D341Med (cell line): ENCODE measurements at regions not wholly inside any gene's neighbourhood (a gene's known extent, or its start where the extent isn't known, plus 50 kb on each side); places are given as distances from the start of the nearest gene placed in this dataset.
"Not testable (repeated sequence)": the region's sequence is repeated elsewhere in the genome, so short reads cannot be mapped to it uniquely, and the experiment has no call there.

ENCODE experiments used
- DNase-seq: peaks from one replicate; pipeline ENCODE4 v3.0.0; 2012; ENCODE audit warnings: low spot score

GRCh38 chr13:88235441-88235840, 564.3 kb downstream of the SLITRK5 start:
- no peak for DNase-seq

DNA sequence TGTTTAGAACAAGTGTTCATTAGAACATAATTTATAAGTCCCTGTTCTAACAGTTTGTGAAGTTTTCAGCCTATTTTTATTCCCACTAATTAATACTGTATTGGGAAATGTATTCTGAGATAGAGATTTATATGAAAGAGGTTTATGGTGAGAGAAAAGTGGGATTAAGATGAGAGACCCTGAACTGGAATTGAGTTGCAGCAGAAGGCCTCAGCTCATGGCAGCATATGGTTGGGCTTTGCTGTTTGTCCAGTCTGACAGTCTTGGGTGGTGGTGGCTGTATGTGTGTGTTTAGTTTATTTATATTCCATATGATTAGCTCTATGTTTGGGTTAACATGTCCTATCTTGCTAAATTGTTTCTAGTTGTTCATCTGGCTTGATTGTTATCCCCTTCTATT, 575.1 kb downstream of the SLITRK5 start:
- no peak for DNase-seq

DNA sequence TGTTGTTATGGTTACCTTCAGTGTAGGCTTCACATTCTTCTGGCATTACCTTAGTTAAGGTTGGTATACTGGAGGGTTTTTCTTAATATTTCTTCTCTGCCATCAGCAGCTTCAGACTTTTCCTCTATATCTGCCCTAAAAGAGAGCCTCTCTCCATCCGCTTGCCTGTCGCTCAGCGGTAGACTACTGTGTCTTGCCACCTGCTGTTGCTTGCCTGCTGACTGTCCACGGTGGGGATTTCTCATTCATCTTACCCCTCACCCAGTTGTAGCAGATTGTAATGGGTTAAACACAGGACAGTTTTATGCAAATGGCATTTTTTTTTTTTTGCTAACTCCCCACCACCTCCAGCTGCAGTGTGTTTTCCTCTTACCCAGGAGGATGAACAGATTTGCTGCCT, 577.2 kb downstream of the SLITRK5 start:
- no peak for DNase-seq

DNA sequence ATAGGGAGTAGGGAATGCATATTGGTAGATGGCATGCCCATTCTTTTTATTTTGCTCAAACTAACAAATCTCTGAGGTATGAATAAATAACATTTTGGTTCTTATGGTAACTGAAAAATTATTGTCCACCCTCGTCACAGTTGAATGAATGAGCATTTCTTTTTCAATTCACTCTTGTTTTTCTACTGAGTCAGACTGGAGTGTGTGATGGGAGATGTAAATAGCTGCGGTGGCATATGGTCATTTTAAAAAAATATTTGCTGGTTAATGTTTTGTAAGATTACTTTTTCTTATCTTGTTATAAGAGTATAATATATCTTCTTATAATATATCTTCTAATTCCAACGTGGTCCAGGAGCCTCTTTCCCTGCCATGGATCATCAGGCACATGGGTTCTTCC, 586.5 kb downstream of the SLITRK5 start:
- no peak for DNase-seq

DNA sequence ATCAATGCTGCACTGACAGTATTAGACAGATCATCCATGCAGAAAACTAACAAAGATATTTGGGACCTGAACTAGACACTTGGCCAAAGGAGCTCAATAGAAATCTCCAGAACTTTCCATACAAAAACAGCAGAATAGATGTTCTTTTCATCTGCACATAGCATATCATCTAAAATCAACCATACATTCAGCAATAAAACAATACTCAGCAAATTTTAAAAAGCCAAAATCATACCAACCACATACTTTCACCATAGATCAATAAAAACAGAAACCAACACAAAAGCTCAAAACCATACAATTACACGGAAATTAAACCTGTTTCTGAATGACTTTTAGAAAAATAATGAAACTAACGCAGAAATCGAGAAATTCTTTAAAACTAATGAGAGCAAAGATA, 592.6 kb downstream of the SLITRK5 start:
- DNase-seq: no peak

GRCh38 chr13:88281841-88282240, 610.7 kb downstream of the SLITRK5 start:
- no peak for DNase-seq

DNA sequence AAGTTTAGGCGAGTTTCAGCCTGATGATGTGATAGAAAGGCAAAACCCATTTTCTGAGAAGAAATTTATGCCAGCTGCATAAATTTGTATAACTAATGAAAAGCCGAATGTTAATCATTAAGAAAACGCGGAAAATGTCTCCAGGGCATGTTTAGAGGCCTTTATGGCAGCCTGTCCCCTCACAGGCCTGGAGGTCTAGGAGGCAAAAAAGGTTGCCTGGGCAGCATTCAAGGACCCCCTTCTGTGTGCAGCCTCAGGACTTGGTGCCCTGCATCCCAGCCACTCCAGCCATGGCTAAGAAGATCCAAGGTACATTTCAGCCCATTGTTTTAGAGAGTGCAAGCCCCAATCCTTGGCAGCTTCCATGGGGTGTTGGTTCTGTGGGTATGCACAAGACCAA, 614.2 kb downstream of the SLITRK5 start:
- no peak for DNase-seq

DNA sequence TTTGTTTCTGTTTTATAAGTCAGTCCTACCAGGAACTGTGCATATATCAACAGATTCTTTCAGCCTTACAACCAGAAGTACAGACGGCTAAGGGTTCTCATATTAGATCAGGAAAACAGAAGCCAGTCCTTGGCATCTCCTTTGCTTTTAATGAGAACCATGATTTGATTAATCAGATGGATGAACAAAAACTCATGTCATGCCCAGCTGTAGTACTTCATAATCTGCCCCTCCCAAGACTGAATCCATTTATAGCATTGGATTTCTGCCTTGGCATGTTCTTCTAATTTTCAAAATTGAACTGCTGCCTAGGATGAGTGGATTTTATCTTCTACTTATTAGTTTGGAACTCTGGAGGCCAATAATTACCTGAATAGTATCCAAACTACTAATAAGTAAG, 617.2 kb downstream of the SLITRK5 start:
- no peak for DNase-seq

GRCh38 chr13:88291731-88292130, 620.6 kb downstream of the SLITRK5 start:
- DNase-seq: not testable (repeated sequence)

GRCh38 chr13:88294368-88294767, 623.2 kb downstream of the SLITRK5 start:
- no peak for DNase-seq

- no peak for DNase-seq
These were observed 632.0 kb downstream of the SLITRK5 start for GRCh38 chr13:88303157-88303556.

GRCh38 chr13:88303605-88304004, 632.4 kb downstream of the SLITRK5 start:
- DNase-seq: no peak

DNA sequence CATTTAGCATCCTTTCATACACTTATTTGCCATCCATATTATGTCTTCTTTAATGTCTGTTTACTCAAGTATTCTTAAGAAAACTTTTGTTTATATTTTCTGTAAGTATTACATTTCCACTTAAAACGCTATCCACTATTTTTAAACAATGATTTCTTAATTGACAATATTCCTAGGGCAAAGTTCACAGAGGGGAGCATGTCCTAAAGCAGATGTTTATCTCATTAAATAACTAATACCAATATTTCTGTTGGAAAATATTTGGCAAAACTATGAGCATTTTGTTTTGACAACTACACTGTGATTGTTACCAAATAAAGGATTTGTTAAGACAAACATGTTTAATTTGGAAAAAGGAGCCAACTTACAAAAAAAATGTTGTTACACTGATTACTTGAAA, 643.3 kb downstream of the SLITRK5 start:
- no peak for DNase-seq

DNA sequence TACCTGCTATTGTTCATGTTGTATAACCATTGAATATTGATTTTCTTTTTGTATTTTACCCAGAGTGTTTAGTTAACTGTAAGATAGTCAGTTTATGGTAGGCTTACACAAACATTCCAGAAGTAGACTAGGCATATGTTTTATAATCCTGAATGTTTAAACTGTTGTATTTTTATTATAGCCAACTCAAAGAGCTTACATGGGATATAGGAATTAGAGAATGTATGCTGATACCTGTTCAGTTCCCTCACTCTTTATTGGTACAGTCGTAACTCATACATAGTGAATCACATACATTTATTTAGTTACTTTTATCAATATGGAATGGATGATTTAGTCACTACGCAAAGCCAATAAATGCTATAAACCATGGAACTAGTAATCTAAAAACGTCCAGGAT, 657.9 kb downstream of the SLITRK5 start:
- no peak for DNase-seq

DNA sequence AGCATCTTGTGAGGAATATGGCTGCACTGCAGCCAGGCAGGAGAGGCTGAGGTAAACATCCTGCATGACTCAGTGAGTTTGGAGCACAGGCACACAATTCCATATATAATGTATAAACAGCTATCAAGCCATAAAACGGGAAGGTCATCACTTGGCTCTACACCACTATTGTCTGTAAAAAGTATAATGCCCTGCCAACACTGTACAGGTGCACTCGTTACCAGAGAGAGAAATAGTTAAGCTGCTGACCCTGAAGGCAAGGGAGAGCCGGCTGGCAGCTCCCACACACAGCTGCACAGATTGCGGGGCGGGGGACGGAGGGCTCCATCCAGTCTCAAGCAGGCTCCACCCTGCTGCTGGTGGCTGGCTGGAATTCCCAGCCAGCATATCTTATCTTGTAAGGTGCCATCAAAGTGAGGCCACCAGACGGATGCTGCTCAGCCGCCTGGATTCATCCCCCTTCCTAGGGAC, 668.1 kb downstream of the SLITRK5 start:
- no peak for DNase-seq

GRCh38 chr13:88345171-88345847, 674.1 kb downstream of the SLITRK5 start:
- DNase-seq: no peak

DNA sequence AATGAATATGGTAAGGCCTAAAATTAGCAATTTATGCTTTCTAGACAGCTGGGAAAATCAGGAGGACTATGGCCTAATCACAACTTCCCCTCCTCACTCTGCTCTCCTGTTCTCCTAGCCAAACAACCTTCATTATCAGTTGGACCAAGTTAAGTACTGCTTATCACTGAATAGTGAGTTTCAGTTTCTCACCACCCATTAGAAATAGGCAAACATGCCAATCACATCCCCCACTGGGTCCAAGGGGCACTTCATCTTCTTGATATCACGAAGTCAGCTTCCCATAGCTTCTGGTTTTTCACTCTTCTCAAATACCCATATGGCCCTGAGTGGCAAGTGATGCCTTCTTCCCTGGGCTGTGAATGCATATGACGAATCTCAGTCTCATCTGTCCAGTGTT, 689.6 kb downstream of the SLITRK5 start:
- DNase-seq: no peak

GRCh38 chr13:88369866-88370265, 698.7 kb downstream of the SLITRK5 start:
- DNase-seq: no peak

DNA sequence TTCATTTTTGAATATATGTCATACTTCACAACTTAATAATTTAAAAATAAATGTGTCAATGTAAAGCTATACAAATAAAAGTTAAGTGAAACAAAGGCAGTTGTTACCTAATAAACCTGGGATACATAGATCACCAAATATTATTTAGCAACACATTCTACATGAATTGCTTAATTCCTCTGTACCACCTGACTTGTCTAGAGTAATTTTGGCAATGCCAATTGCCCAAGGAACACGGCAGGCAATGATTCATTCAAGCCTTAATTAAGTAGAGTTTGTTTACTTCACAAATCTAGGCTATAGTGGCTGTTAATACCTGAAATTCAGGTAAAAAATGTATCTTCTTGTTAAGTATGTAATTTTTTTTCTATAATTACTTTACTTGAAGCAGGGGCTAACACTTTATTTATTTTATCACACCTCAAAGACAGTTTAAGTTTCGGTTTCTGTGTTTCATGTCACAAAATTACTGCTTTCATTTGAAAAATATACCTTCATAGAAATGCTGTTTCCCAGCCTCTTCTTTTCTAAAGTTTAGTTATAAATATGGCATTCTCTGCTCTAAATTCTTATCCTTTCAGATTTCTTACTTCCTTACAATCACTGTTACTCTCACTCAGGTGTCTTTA, 705.7 kb downstream of the SLITRK5 start:
- no peak for DNase-seq

GRCh38 chr13:88377852-88378251, 706.7 kb downstream of the SLITRK5 start:
- no peak for DNase-seq

- no peak for DNase-seq
These were observed 713.4 kb downstream of the SLITRK5 start for GRCh38 chr13:88384542-88384941.

DNA sequence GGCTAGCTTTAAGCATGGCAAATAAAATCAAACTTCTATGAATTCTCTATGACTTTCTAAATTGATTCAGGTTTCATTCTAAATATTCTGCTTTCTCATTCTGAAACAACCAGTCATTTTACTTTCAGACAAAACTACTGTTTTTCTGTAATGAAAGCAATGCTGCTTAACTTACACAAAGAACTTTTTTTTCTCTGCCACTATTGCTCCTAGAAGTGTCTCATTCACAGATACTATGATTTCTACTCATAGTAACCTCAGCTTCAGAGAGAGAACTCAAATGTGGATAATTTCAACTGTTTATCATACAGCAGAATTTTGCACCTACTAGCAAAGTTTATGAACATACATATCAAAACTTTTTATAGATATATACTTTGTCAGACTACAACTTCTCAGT, 724.6 kb downstream of the SLITRK5 start:
- no peak for DNase-seq

GRCh38 chr13:88411696-88412095, 740.5 kb downstream of the SLITRK5 start:
- no peak for DNase-seq

DNA sequence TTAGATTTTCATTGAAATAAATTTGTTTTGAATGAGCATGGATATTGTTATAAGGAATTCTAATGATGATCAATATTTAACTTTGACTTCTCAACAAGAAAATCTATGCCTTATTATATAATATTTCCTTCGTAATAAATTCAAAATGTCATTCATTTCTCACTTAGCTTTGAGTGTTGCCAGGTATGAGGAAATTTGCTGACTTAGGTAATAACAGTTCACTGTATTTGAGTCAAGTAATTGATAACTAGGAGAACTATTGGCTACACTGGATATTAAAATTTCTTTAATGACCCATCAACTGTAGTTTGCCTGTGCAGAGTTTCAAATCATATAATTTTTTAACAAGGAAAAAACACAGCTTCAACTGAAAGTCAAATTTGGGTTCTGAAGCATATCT, 746.6 kb downstream of the SLITRK5 start:
- DNase-seq: no peak
